Neural cell (in vitro differentiated cells): ENCODE measurements at regions not wholly inside any gene's neighbourhood (a gene's known extent, or its start where the extent isn't known, plus 50 kb on each side); places are given as distances from the start of the nearest gene placed in this dataset.

Experiments
- CTCF ChIP-seq: fragments of 450-650 bp; IDR thresholded peaks from 2 replicates; pipeline ENCODE4 v1.5.1; 2014; ENCODE audit warnings: antibody characterized with exemption, mild to moderate bottlenecking, moderate library complexity; ENCODE audit not compliant: poor library complexity, severe bottlenecking
- EP300 ChIP-seq: fragments of 450-650 bp; conservative IDR thresholded peaks from 2 replicates; pipeline ENCODE4 v1.6.1; 2014; ENCODE audit warnings: antibody characterized with exemption, mild to moderate bottlenecking, moderate library complexity; ENCODE audit not compliant: poor library complexity, severe bottlenecking
- EZH2 ChIP-seq: fragments of 200-600, 300-800 bp; shearing (Covaris generic), sonication (generic); IDR thresholded peaks from 2 replicates; pipeline ENCODE4 v1.6.1; 2014; ENCODE audit warnings: antibody characterized with exemption, low read length, borderline replicate concordance, mild to moderate bottlenecking; ENCODE audit not compliant: insufficient read depth, poor library complexity, severe bottlenecking
- MXI1 ChIP-seq: fragments of 450-650 bp; conservative IDR thresholded peaks from 2 replicates; pipeline ENCODE4 v1.6.1; 2014; ENCODE audit warnings: antibody characterized with exemption, mild to moderate bottlenecking; ENCODE audit not compliant: poor library complexity, severe bottlenecking
- POLR2AphosphoS5 ChIP-seq: IDR thresholded peaks from 2 replicates; pipeline ENCODE4 v1.6.1; 2012
- TAF1 ChIP-seq: IDR thresholded peaks from 2 replicates; pipeline ENCODE4 v1.6.1; 2012; ENCODE audit warnings: low read depth

GRCh38 chr19:27806471-27807070 lies 1406.4 kb downstream of the UQCRFS1 start:
- TF ChIP-seq CTCF (no peak), TAF1 (no peak), POLR2AphosphoS5 (no peak), MXI1 (no peak), EP300 (no peak), EZH2 (no peak)
